Ovary (tissue), 7 donors: ENCODE measurements at regions not wholly inside any gene's neighbourhood (a gene's known extent, or its start where the extent isn't known, plus 50 kb on each side); places are given as distances from the start of the nearest gene placed in this dataset.

ENCODE experiments used
- DNase-seq, 5 donors: peaks; one replicate each; pipeline ENCODE4 v3.0.0-alpha.2; 2019 to 2020
- H3K27ac ChIP-seq, 2 donors: fragments of 200-600 bp; one replicate each; pipeline versions ENCODE4 v1.5.1 to v1.8.0; 2019 to 2022
- H3K27me3 ChIP-seq: fragments of 200-600 bp; one replicate; pipeline ENCODE4 v1.8.0; 2022
- H3K36me3 ChIP-seq: fragments of 200-600 bp; sonication (generic); one replicate; pipeline ENCODE4 v1.5.1; 2019
- H3K4me1 ChIP-seq: one replicate; pipeline ENCODE4 v1.8.1; 2013; ENCODE audit warnings: mild to moderate bottlenecking, moderate library complexity; ENCODE audit not compliant: insufficient read depth
- H3K4me3 ChIP-seq: fragments of 200-600 bp; sonication (generic); one replicate; pipeline ENCODE4 v1.5.1; 2017
- H3K9me3 ChIP-seq, 2 donors: fragments of 200-600 bp in 1 of 2; sonication (generic) in 1 of 2; one replicate each; pipeline versions ENCODE4 v1.5.1 to v1.8.1; 2013 to 2019; ENCODE audit warnings: mild to moderate bottlenecking in 1 of 2, moderate library complexity in 1 of 2
- CTCF ChIP-seq, 3 donors: fragments of 450-650 bp in 2 of 3; fragments of 200-600 bp in 1 of 3; IDR thresholded peaks; one replicate each; pipeline versions ENCODE4 v1.5.1 to v1.8.0; 2016 to 2022; ENCODE audit warnings: antibody characterized with exemption in 3 of 3, mild to moderate bottlenecking in 1 of 3
- EP300 ChIP-seq: sonication (generic); formaldehyde crosslinking; IDR thresholded peaks from one replicate; pipeline ENCODE4 v1.6.1; 2017; ENCODE audit warnings: antibody characterized with exemption
- POLR2A ChIP-seq: fragments of 450-650 bp; IDR thresholded peaks from one replicate; pipeline ENCODE4 v1.6.1; 2017; ENCODE audit warnings: antibody characterized with exemption, mild to moderate bottlenecking, moderate library complexity
- WGBS, 3 donors: extraction: QIAGEN DNeasy Blood & Tissue Kit in 1 of 3; methylation state at CpG; one replicate each; pipeline versions ENCODE4 v1.1.5 to v1.1.7; 2013 to 2017; 5-methylcytosine and 5-hydroxymethylcytosine counted together
- intact Hi-C, 4 donors: fragments of 100-400 bp; cut with DNase I; formaldehyde crosslinking; loops; one replicate each; pipeline versions ENCODE4 v1.11.0 to v1.15.1; 2022 to 2023
- donor health status: DM: no; HTN: no; CAD: no; lungs with moderate emphysema.
- donor health status: DM: no; HTN: no; CAD: no.
- donor health status: Bipolar disorder and iron deficiency.
- donor health status: DM: no; HTN: no; CAD: no.
- donor health status: DM: yes; HTN: yes; CAD: no.

DNA sequence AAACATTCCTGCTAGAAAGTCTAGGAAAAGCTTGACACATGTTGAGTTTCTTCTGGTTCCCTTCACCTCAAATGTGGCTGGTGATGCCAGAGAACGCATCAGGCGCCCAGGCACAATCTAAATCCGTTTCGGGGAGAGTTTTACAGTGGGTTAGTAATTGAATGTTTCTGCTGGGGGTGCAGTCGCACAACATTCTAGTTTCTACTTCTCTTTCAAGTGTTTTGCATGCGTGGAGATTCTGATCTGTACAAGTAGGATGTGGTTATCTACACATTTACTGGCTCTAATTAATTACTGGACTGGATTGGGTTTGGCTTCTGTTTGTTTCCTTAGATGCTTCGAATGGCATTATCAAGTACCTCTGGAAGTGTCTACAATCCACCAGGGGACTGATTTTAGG, 173.8 kb downstream of the TMEM26 start:
- Histone ChIP-seq H3K4me1 (no peaks in the 10 kb centered on the region), H3K9me3 (no peaks in the 10 kb centered on the region), H3K4me3 (no peak overlapping the region), H3K27me3 (no peaks in the 10 kb centered on the region), H3K36me3 (no peaks in the 10 kb centered on the region), H3K27ac (no peak overlapping the region)
- WGBS, 3 donors = 89 to 92% (median 90%) methylated on average over 7 of the region's 7 CpGs
- no peak for TF ChIP-seq EP300
- no peak for TF ChIP-seq POLR2A
- DNase-seq = no peak
- intact Hi-C loops = no loop called here

DNA sequence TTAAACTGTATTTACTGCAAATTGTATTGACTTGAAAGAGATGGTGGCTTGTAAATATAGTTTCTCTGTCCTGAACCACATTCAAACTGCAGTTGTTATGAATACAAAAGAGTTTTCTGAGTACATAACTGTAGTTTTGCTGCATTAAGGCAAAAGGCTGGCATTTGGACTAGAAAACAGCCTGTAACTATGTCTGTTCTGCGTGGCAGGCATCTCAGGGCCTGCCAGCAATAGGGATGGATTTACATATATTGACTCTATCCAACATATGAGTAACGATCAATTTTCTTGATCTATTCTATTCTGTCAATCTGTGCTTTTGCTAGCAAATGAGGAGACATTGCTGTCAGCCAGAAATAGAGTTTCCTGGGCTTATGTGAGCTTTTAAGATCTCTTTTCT, 174.6 kb downstream of the TMEM26 start:
- Histone ChIP-seq H3K4me1 (no peaks in the 10 kb centered on the region), H3K9me3 (no peaks in the 10 kb centered on the region), H3K4me3 (no peak overlapping the region), H3K27ac (no peak overlapping the region), H3K27me3 (no peaks in the 10 kb centered on the region), H3K36me3 (no peaks in the 10 kb centered on the region)
- TF ChIP-seq POLR2A (no peak), CTCF (IDR thresholded peaks at IDR 0.05) (no peak), EP300 (no peak)
- intact Hi-C loops = no loop called here
- WGBS, 3 donors = 94 to 96% (median 95%) methylated on average over 2 of the region's 2 CpGs
- no peak for DNase-seq

DNA sequence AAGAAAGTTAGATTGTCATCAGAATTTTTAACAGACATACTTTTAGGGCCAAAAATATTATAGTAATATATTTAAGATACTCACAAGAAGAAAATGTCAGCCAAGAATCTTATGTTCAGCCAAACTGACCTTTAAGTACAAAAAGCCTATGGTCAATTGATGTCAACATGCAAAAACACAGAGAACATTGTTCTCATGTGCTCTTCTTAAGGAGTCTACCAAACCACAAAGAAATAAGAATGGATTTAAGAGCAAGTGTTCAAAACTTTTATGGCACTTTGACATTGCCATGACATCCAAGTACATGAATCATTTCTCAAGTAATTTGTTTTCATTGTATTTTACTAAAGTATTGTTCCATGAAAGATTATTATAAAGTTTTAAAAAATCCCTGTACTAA, 180.4 kb downstream of the TMEM26 start:
- intact Hi-C loops = no loop called here
- TF ChIP-seq CTCF (IDR thresholded peaks at IDR 0.05) (no peak), EP300 (no peak), POLR2A (no peak)
- Histone ChIP-seq H3K4me3 (no peak overlapping the region), H3K36me3 (no peaks in the 10 kb centered on the region), H3K27ac (no peak overlapping the region), H3K4me1 (no peaks in the 10 kb centered on the region), H3K9me3 (no peaks in the 10 kb centered on the region), H3K27me3 (no peaks in the 10 kb centered on the region)
- no peak for DNase-seq

DNA sequence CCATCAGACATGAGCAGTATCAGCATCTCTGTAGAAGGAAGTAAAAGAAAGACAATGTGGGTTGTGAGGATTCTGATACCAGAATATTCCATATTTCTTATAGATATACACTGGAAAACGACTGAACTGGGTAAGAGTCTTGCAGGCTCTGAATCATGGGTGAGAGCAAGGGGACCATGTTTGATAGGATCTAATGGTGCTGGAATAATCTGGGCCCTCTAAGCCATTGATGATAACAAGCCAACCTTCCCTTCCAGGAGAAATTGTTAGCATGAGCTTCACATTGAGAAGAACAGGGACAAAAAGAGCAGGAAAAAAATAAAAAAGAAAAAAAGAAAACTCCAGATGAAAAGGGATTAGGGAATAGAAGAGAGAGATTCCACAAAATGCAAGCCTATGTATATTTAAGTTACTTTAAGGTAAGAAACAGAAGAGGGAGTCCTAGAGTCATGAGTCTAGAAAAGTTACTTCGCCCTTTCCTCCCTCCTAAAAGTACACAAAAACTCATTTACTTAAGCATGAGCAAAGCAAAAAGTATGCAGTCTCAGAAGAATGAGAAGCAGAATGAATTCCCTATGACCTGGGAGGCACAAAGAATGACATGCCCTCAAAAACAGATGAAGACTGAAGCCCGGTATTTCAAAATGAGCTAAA, 181.9 kb downstream of the TMEM26 start:
- 49 to 52% (median 50%) methylated on average over 3 of the region's 3 CpGs for WGBS, 3 donors
- no peaks in the 10 kb centered on the region for H3K4me1 ChIP-seq
- H3K4me3 ChIP-seq = no peak overlapping the region
- TF ChIP-seq CTCF (IDR thresholded peaks at IDR 0.05) = no peak
- no peak for TF ChIP-seq POLR2A
- TF ChIP-seq EP300 = no peak
- H3K27ac ChIP-seq = no peak overlapping the region
- H3K9me3 ChIP-seq = no peaks in the 10 kb centered on the region
- no peaks in the 10 kb centered on the region for H3K36me3 ChIP-seq
- intact Hi-C loops = no loop called here
- no peaks in the 10 kb centered on the region for H3K27me3 ChIP-seq
- DNase-seq = no peak

- DNase-seq = no peak
- Histone ChIP-seq H3K27me3 (no peaks in the 10 kb centered on the region), H3K4me1 (no peaks in the 10 kb centered on the region), H3K27ac (no peak overlapping the region), H3K9me3 (no peaks in the 10 kb centered on the region), H3K36me3 (no peaks in the 10 kb centered on the region), H3K4me3 (no peak overlapping the region)
- TF ChIP-seq POLR2A = no peak
- no peak for TF ChIP-seq EP300
- TF ChIP-seq CTCF (IDR thresholded peaks at IDR 0.05) = no peak
- intact Hi-C loops = no loop called here
- WGBS, 3 donors = 66 to 84% (median 82%) methylated on average over 1 of the region's 1 CpG
Measured at GRCh38 chr10:61263518-61263917, 189.7 kb downstream of the TMEM26 start.
